Vagina (tissue), 2 donors: ENCODE measurements at regions not wholly inside any gene's neighbourhood (a gene's known extent, or its start where the extent isn't known, plus 50 kb on each side); places are given as distances from the start of the nearest gene placed in this dataset.

Experiments used
- DNase-seq, 2 donors: peaks; one replicate each; pipeline ENCODE4 v3.0.0-alpha.2; 2017; ENCODE audit errors: extremely low spot score in 2 of 2
- H3K27ac ChIP-seq: fragments of 200-600 bp; sonication (generic); one replicate; pipeline ENCODE4 v1.5.1; 2019
- H3K27me3 ChIP-seq: fragments of 200-600 bp; sonication (generic); one replicate; pipeline ENCODE4 v1.5.1; 2019
- H3K36me3 ChIP-seq, 2 donors: fragments of 200-600 bp; sonication (generic); one replicate each; pipeline ENCODE4 v1.5.1; 2017 to 2019
- H3K4me1 ChIP-seq: fragments of 200-600 bp; sonication (generic); one replicate; pipeline ENCODE4 v1.5.1; 2019
- H3K4me3 ChIP-seq, 2 donors: fragments of 200-600 bp; sonication (generic); 1 replicate in 1 of 2; 2 replicates in 1 of 2; pipeline ENCODE4 v1.5.1; 2016 to 2019
- H3K9me3 ChIP-seq: fragments of 200-600 bp; sonication (generic); one replicate; pipeline ENCODE4 v1.5.1; 2019
- CTCF ChIP-seq, 3 experiments: fragments of 450-650 bp in 2 of 3; fragments of 200-600 bp in 1 of 3; sonication (generic) in 1 of 3; IDR thresholded peaks; one replicate each; pipeline ENCODE4 v1.5.1; 2017 to 2019; ENCODE audit warnings: antibody characterized with exemption in 3 of 3, mild to moderate bottlenecking in 2 of 3, moderate library complexity in 2 of 3
- POLR2A ChIP-seq, 2 donors: fragments of 450-650 bp; IDR thresholded peaks; one replicate each; pipeline ENCODE4 v1.6.1; 2017; ENCODE audit warnings: antibody characterized with exemption in 2 of 2, mild to moderate bottlenecking in 2 of 2, moderate library complexity in 2 of 2
- POLR2AphosphoS5 ChIP-seq, 2 donors: sonication (generic); formaldehyde crosslinking; IDR thresholded peaks; one replicate each; pipeline ENCODE4 v1.9.0; 2017; ENCODE audit warnings: antibody characterized with exemption in 2 of 2, mild to moderate bottlenecking in 2 of 2, low read depth in 1 of 2; ENCODE audit not compliant: insufficient read depth in 1 of 2
- intact Hi-C: fragments of 100-400 bp; cut with DNase I; formaldehyde crosslinking; loops from one replicate; pipeline ENCODE4 v1.15.1; 2023

GRCh38 chr5:40390281-40391149, 289.2 kb upstream of the PTGER4 start:
- DNase-seq = no peak

GRCh38 chr5:40389591-40389990, 290.1 kb upstream of the PTGER4 start:
- Histone ChIP-seq H3K9me3 (no peaks in the 10 kb centered on the region), H3K36me3 (no peaks in the 10 kb centered on the region), H3K27ac (no peak overlapping the region), H3K27me3 (no peaks in the 10 kb centered on the region), H3K4me1 (no peaks in the 10 kb centered on the region), H3K4me3 (no peak overlapping the region)
- TF ChIP-seq POLR2A (IDR thresholded peaks at IDR 0.05) (no peak), CTCF (IDR thresholded peaks at IDR 0.05) (no peak), POLR2AphosphoS5 (IDR thresholded peaks at IDR 0.05; ENCODE audit: insufficient read depth in 1 of 2, low read depth in 1 of 2) (no peak)
- no peak for DNase-seq
- intact Hi-C loops = no loop called here

More at GRCh38 chr5:40390281-40391149, 289.2 kb upstream of the PTGER4 start:
- Histone ChIP-seq H3K9me3 (no peaks in the 10 kb centered on the region), H3K4me3 (no peak overlapping the region), H3K27ac (no peak overlapping the region), H3K36me3 (no peaks in the 10 kb centered on the region), H3K4me1 (no peaks in the 10 kb centered on the region), H3K27me3 (no peaks in the 10 kb centered on the region)
- TF ChIP-seq POLR2A (IDR thresholded peaks at IDR 0.05) (no peak), CTCF (IDR thresholded peaks at IDR 0.05) (no peak), POLR2AphosphoS5 (IDR thresholded peaks at IDR 0.05; ENCODE audit: insufficient read depth in 1 of 2, low read depth in 1 of 2) (no peak)
- intact Hi-C loops = no loop called here

DNA sequence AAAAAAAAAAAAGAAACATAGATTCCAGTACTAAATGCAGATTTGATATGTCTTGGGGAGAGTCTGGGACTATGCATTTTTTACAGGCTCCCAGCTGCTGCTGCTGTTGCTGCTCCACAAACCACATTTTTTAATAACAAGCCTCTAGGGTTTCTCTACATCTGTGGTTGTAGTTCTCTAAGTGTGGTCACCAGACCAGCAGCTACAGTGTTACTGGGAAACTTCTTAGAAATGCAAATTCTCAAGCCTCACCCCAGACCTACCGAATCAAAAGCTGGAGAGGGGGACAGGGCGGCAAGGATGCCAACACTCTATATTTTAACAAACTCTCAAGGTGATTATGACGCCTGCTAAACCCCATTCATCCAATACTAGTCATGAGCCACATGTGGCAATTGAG, 293.4 kb upstream of the PTGER4 start:
- H3K4me1 ChIP-seq = no peaks in the 10 kb centered on the region
- no peaks in the 10 kb centered on the region for H3K27me3 ChIP-seq
- no peak for DNase-seq
- no peak for TF ChIP-seq CTCF (IDR thresholded peaks at IDR 0.05)
- TF ChIP-seq POLR2AphosphoS5 (IDR thresholded peaks at IDR 0.05; ENCODE audit: insufficient read depth in 1 of 2, low read depth in 1 of 2) = no peak
- TF ChIP-seq POLR2A (IDR thresholded peaks at IDR 0.05) = no peak
- no peak overlapping the region for H3K27ac ChIP-seq
- no peaks in the 10 kb centered on the region for H3K9me3 ChIP-seq
- intact Hi-C loops = no loop called here
- no peak overlapping the region for H3K4me3 ChIP-seq
- no peaks in the 10 kb centered on the region for H3K36me3 ChIP-seq

DNA sequence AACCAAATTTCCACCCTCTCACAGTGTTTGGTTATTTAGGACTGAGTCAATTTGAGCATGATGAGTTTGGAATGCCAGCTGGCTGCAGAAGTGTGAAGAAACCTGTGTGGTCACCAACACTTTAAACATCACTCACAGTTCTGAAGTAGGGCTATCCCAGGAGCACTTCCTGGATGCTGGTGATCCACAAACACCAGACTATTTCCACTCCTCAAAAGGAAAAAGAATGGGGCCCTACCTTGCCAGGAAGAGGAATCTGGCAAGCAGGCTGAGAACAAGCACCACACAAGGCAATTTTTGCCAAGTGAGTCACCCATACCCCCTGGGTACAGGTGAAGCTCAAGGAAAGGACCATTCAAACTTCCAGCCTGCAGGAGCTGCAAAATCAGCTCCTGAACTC, 294.2 kb upstream of the PTGER4 start:
- Histone ChIP-seq H3K27ac (no peak overlapping the region), H3K4me3 (no peak overlapping the region), H3K4me1 (no peaks in the 10 kb centered on the region), H3K9me3 (no peaks in the 10 kb centered on the region), H3K27me3 (no peaks in the 10 kb centered on the region), H3K36me3 (no peaks in the 10 kb centered on the region)
- intact Hi-C loops = no loop called here
- TF ChIP-seq POLR2AphosphoS5 (IDR thresholded peaks at IDR 0.05; ENCODE audit: insufficient read depth in 1 of 2, low read depth in 1 of 2) (no peak), CTCF (IDR thresholded peaks at IDR 0.05) (no peak), POLR2A (IDR thresholded peaks at IDR 0.05) (no peak)
- DNase-seq = no peak

DNA sequence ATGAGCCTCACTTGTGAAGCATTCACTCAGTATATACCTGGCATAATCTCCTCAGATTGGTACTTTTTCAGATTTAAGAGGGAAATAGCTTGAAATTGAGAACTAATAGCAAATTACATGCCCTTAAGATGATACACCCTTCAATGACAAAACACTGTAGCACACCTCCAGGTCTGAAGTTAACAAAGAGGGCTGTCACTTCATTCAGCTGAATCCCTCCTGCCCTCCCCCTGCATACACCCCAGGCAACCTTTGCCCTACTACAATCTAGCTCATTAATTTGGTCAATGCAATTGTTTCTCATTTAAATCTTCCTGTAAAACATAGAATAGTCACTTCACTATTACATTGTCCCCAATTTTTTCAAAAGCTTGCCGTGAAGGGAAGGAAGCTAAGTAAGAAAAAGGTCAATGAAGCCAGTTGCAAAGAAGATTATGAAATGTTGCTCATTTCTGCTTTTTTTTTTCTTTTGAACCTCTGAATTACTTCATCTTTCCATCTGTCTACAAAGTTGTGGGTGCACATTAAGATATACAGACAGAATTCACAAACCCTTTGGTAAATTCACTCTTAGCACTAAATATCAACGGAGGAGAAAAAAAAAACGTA, 294.8 kb upstream of the PTGER4 start:
- Histone ChIP-seq H3K4me3 (no peak overlapping the region), H3K4me1 (no peaks in the 10 kb centered on the region), H3K36me3 (no peaks in the 10 kb centered on the region), H3K27me3 (no peaks in the 10 kb centered on the region), H3K9me3 (no peaks in the 10 kb centered on the region), H3K27ac (no peak overlapping the region)
- no peak for DNase-seq
- TF ChIP-seq CTCF (IDR thresholded peaks at IDR 0.05) = no peak
- no peak for TF ChIP-seq POLR2A (IDR thresholded peaks at IDR 0.05)
- TF ChIP-seq POLR2AphosphoS5 (IDR thresholded peaks at IDR 0.05; ENCODE audit: insufficient read depth in 1 of 2, low read depth in 1 of 2) = no peak
- intact Hi-C loops = no loop called here
